H1 (cell line): ENCODE measurements at regions not wholly inside any gene's neighbourhood (a gene's known extent, or its start where the extent isn't known, plus 50 kb on each side); places are given as distances from the start of the nearest gene placed in this dataset.

Source experiments
- CTCF ChIA-PET: fragments of 300-600 bp; sonication (Branson Sonifier 250); formaldehyde crosslinking; loops from one replicate; lab custom pipeline; 2021; ENCODE audit not compliant: partially characterized antibody; lab: Charles Lee
- POLR2A ChIA-PET: fragments of 300-600 bp; sonication (Branson Sonifier 250); formaldehyde crosslinking; loops from one replicate; lab custom pipeline; 2021; ENCODE audit warnings: inconsistent platforms; ENCODE audit not compliant: partially characterized antibody; lab: Charles Lee
- DNase-seq, 2 experiments: peaks; one replicate each; pipeline versions ENCODE4 v3.0.0 to v3.0.0-alpha.2; 2010 to 2022; ENCODE audit warnings: low spot score in 2 of 2, low read depth in 1 of 2, mixed read lengths in 1 of 2
- FAIRE-seq: peaks from 2 replicates; lab custom pipeline; 2011; peaks lifted over from hg19 to GRCh38; lab: Jason Lieb, UNC
- H2AFZ ChIP-seq: 2 replicates; pipeline ENCODE4 v1.8.1; 2012; ENCODE audit warnings: low read length, inconsistent platforms
- H2AK5ac ChIP-seq: 2 replicates; pipeline ENCODE4 v1.6.1; 2013; ENCODE audit warnings: low read depth, low read length
- H2BK120ac ChIP-seq: replicated peaks from 2 replicates; pipeline ENCODE3; 2013; ENCODE audit warnings: low read depth, low read length, inconsistent platforms
- H2BK12ac ChIP-seq: 2 replicates; pipeline ENCODE4 v1.6.1; 2013; ENCODE audit warnings: low read depth, low read length
- H2BK15ac ChIP-seq: 2 replicates; pipeline ENCODE4 v1.6.1; 2013; ENCODE audit warnings: low read length
- H2BK20ac ChIP-seq: 2 replicates; pipeline ENCODE4 v1.6.1; 2013; ENCODE audit warnings: low read length
- H2BK5ac ChIP-seq: 2 replicates; pipeline ENCODE4 v1.6.1; 2013; ENCODE audit warnings: low read depth, low read length
- H3K14ac ChIP-seq: 2 replicates; pipeline ENCODE4 v1.6.1; 2013; ENCODE audit warnings: inconsistent platforms; ENCODE audit not compliant: insufficient read length
- H3K18ac ChIP-seq: 2 replicates; pipeline ENCODE4 v1.6.1; 2013; ENCODE audit warnings: low read length; ENCODE audit errors: extremely low read depth
- H3K23ac ChIP-seq: 2 replicates; pipeline ENCODE4 v1.6.1; 2013; ENCODE audit warnings: inconsistent platforms; ENCODE audit not compliant: insufficient read length
- H3K23me2 ChIP-seq: 2 replicates; pipeline ENCODE4 v1.6.1; 2013; ENCODE audit warnings: low read depth, low read length
- H3K27ac ChIP-seq: 2 replicates; pipeline ENCODE4 v1.6.1; 2011; ENCODE audit warnings: low read depth, low read length, inconsistent platforms
- H3K27me3 ChIP-seq, 4 experiments: replicated peaks in 1 of 4; 1 replicate in 1 of 4; 2 replicates in 3 of 4; pipeline versions ENCODE4 v1.6.1 to v1.8.1; 2011 to 2013; ENCODE audit warnings: low read length in 3 of 4, mild to moderate bottlenecking in 3 of 4, inconsistent platforms in 2 of 4, mixed read lengths in 2 of 4, moderate library complexity in 1 of 4; ENCODE audit not compliant: control insufficient read depth in 3 of 4, insufficient read depth in 3 of 4; ENCODE audit errors: extremely low read depth in 1 of 4
- H3K36me3 ChIP-seq, 4 experiments: 2 replicates each; pipeline versions ENCODE4 v1.6.1 to v1.8.1; 2011 to 2013; ENCODE audit warnings: mild to moderate bottlenecking in 4 of 4, low read length in 3 of 4, moderate library complexity in 2 of 4, control low read depth in 1 of 4, inconsistent platforms in 1 of 4; ENCODE audit not compliant: insufficient read depth in 4 of 4, control insufficient read depth in 2 of 4
- H3K4ac ChIP-seq: replicated peaks from 2 replicates; pipeline ENCODE3; 2013; ENCODE audit warnings: low read length, low read depth, mixed read lengths, inconsistent platforms; ENCODE audit not compliant: insufficient read length
- H3K4me1 ChIP-seq, 4 experiments: replicated peaks in 1 of 4; 1 replicate in 1 of 4; 2 replicates in 3 of 4; pipeline versions ENCODE4 v1.6.1 to v1.8.1; 2011 to 2013; ENCODE audit warnings: low read length in 3 of 4, inconsistent platforms in 2 of 4, mixed read lengths in 1 of 4; ENCODE audit not compliant: insufficient read depth in 4 of 4, control insufficient read depth in 3 of 4
- H3K4me2 ChIP-seq, 2 experiments: 2 replicates each; pipeline versions ENCODE4 v1.6.1 to v1.8.1; 2011 to 2013; ENCODE audit warnings: low read depth in 2 of 2, low read length in 2 of 2, control low read depth in 1 of 2, inconsistent platforms in 1 of 2, mild to moderate bottlenecking in 1 of 2; ENCODE audit not compliant: insufficient read depth in 1 of 2
- H3K4me3 ChIP-seq, 4 experiments: fragments of 200-600, 300-600 bp in 1 of 4; sonication (generic), shearing (Covaris generic), sonication (Bioruptor Twin) in 1 of 4; 2 replicates each; pipeline versions ENCODE4 v1.5.1 to v1.8.1; 2011 to 2016; ENCODE audit warnings: low read length in 4 of 4, low read depth in 3 of 4, control low read depth in 2 of 4, inconsistent platforms in 2 of 4, mild to moderate bottlenecking in 2 of 4, mixed read lengths in 1 of 4, moderate library complexity in 1 of 4; ENCODE audit not compliant: insufficient read depth in 2 of 4; ENCODE audit errors: extremely low read depth in 1 of 4
- H3K56ac ChIP-seq: replicated peaks from 2 replicates; pipeline ENCODE3; 2013; ENCODE audit warnings: low read depth, mild to moderate bottlenecking, mixed read lengths, low read length, inconsistent platforms; ENCODE audit not compliant: insufficient read length
- H3K79me1 ChIP-seq: 2 replicates; pipeline ENCODE4 v1.6.1; 2013; ENCODE audit warnings: low read depth, low read length, control low read depth
- H3K79me2 ChIP-seq, 2 experiments: 2 replicates each; pipeline versions ENCODE4 v1.6.1 to v1.8.1; 2012 to 2013; ENCODE audit warnings: low read length in 2 of 2, mild to moderate bottlenecking in 2 of 2, inconsistent platforms in 1 of 2; ENCODE audit not compliant: insufficient read depth in 2 of 2, control insufficient read depth in 1 of 2
- H3K9ac ChIP-seq, 4 experiments: replicated peaks in 1 of 4; 1 replicate in 1 of 4; 2 replicates in 3 of 4; pipeline versions ENCODE4 v1.6.1 to v1.8.1; 2011 to 2013; ENCODE audit warnings: low read depth in 3 of 4, low read length in 3 of 4, control low read depth in 2 of 4, mild to moderate bottlenecking in 2 of 4, moderate library complexity in 2 of 4, inconsistent platforms in 1 of 4; ENCODE audit errors: extremely low read depth in 1 of 4
- H3K9me3 ChIP-seq, 2 experiments: 2 replicates each; pipeline versions ENCODE4 v1.6.1 to v1.8.1; 2012 to 2013; ENCODE audit warnings: mild to moderate bottlenecking in 2 of 2, moderate library complexity in 2 of 2, control low read depth in 1 of 2, inconsistent platforms in 1 of 2, low read depth in 1 of 2, low read length in 1 of 2, mixed read lengths in 1 of 2; ENCODE audit not compliant: insufficient read depth in 2 of 2
- H4K20me1 ChIP-seq, 2 experiments: replicated peaks in 1 of 2; 2 replicates each; pipeline versions ENCODE3 to v1.8.1; 2011 to 2013; ENCODE audit warnings: inconsistent platforms in 2 of 2, low read length in 2 of 2, mild to moderate bottlenecking in 1 of 2; ENCODE audit not compliant: insufficient read depth in 2 of 2, control insufficient read depth in 1 of 2
- H4K5ac ChIP-seq: 2 replicates; pipeline ENCODE4 v1.6.1; 2013; ENCODE audit warnings: low read length, low read depth, mixed read lengths, inconsistent platforms; ENCODE audit not compliant: insufficient read length
- H4K8ac ChIP-seq: 2 replicates; pipeline ENCODE4 v1.8.0; 2013; ENCODE audit warnings: mild to moderate bottlenecking, moderate library complexity, low read length, inconsistent platforms; ENCODE audit not compliant: insufficient read depth; ENCODE audit errors: extremely low read depth
- H4K91ac ChIP-seq: replicated peaks from 2 replicates; pipeline ENCODE3; 2013; ENCODE audit warnings: low read length, mixed read lengths, inconsistent platforms; ENCODE audit not compliant: insufficient read length
- ASH2L ChIP-seq: fragments of 200-600, 300-600 bp; sonication (generic); IDR thresholded peaks from one replicate; pipeline ENCODE4 v1.7.1; 2017; ENCODE audit warnings: low read length
- CBX5 ChIP-seq: fragments of 300-800, 300-1000 bp; sonication (generic); IDR thresholded peaks from 2 replicates; pipeline ENCODE4 v1.7.1; 2016; ENCODE audit warnings: antibody characterized with exemption, low read length, low read depth
- CBX8 ChIP-seq: fragments of 300-800, 300-1000 bp; sonication (generic); IDR thresholded peaks from 2 replicates; pipeline ENCODE4 v1.7.1; 2016; ENCODE audit warnings: low read depth, low read length, borderline replicate concordance
- CEBPB ChIP-seq: IDR thresholded peaks from 2 replicates; pipeline ENCODE4 v1.6.1; 2012; ENCODE audit warnings: low read depth, low read length
- CHD1 ChIP-seq: IDR thresholded peaks from 2 replicates; pipeline ENCODE4 v1.6.1; 2012; ENCODE audit warnings: low read depth, low read length, improper control_type of control experiment
- JUN ChIP-seq: IDR thresholded peaks from 2 replicates; pipeline ENCODE4 v1.6.1; 2011; ENCODE audit warnings: low read depth, mild to moderate bottlenecking, improper control_type of control experiment, low read length
- JUND ChIP-seq: IDR thresholded peaks from 2 replicates; pipeline ENCODE4 v1.6.1; 2011; ENCODE audit warnings: mild to moderate bottlenecking, improper control_type of control experiment, low read length
- KDM1A ChIP-seq: fragments of 200-600, 300-600 bp; sonication (generic); IDR thresholded peaks from 2 replicates; pipeline ENCODE4 v1.7.1; 2016; ENCODE audit warnings: mild to moderate bottlenecking, low read length, borderline replicate concordance
- KDM4A ChIP-seq: IDR thresholded peaks from one replicate; pipeline ENCODE4 v1.7.1; 2012; ENCODE audit warnings: low read depth, mild to moderate bottlenecking, moderate library complexity, low read length, inconsistent platforms; ENCODE audit not compliant: severe bottlenecking
- KDM5A ChIP-seq: fragments of 200-600 bp; IDR thresholded peaks from 2 replicates; pipeline ENCODE4 v1.7.1; 2012; ENCODE audit warnings: mild to moderate bottlenecking, low read length, inconsistent platforms, mixed read lengths
- POLR2A ChIP-seq, 2 experiments: IDR thresholded peaks; 1 replicate in 1 of 2; 2 replicates in 1 of 2; pipeline ENCODE4 v1.6.1; 2011; ENCODE audit warnings: low read depth in 2 of 2, low read length in 2 of 2, mild to moderate bottlenecking in 2 of 2; ENCODE audit errors: control extremely low read depth in 1 of 2
- SIRT6 ChIP-seq: IDR thresholded peaks from one replicate; pipeline ENCODE4 v1.7.1; 2012; ENCODE audit warnings: low read length, inconsistent platforms
- YY1 ChIP-seq: IDR thresholded peaks from 2 replicates; pipeline ENCODE4 v1.6.1; 2011; ENCODE audit warnings: low read depth, mild to moderate bottlenecking, low read length
- ZNF274 ChIP-seq: IDR thresholded peaks from 2 replicates; pipeline ENCODE4 v1.7.0; 2012; ENCODE audit warnings: low read length, borderline replicate concordance; ENCODE audit errors: extremely low read depth
- WGBS, 2 experiments: shearing (Covaris generic) in 1 of 2; methylation state at CpG; one replicate each; pipeline versions ENCODE4 v1.1.6 to v1.1.7; 2013 to 2015; ENCODE audit warnings: low lambda C conversion rate in 2 of 2, mixed read lengths in 2 of 2, inconsistent platforms in 1 of 2, low coverage in 1 of 2, missing lambda C conversion rate in 1 of 2; ENCODE audit not compliant: insufficient replicate concordance in 2 of 2, insufficient coverage in 1 of 2, insufficient read length in 1 of 2; ENCODE audit errors: extremely low coverage in 1 of 2, missing lambda C conversion rate in 1 of 2; 5-methylcytosine and 5-hydroxymethylcytosine counted together
- TF ChIP-seq, protein P1 (sequence below): IDR thresholded peaks from 2 replicates; pipeline ENCODE4 v1.6.1; 2012; ENCODE audit warnings: low read length, inconsistent platforms

DNA sequence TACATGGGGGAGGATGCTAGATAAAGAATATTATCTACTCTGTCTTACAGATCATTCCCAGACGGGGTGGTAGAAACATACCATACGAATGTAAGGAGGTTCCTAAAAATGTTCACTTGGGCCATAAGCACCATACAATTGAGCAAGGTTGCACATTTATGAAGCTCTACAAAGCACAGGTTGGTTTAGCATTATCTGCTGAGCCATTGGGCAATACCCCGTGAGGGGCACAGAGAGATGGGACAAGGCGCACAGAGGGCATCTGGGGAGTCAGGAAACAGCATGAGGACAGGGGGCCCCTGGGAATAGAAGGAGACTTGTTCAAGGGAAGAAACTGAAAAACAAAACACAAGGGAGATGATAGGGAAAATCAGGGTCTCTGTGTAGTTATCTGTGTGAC, 305.3 kb downstream of the TRIML1 start:
- peak overlapping the region; percentile 1; the same call in 1 of the 2 replicates for H2BK20ac ChIP-seq
- no peak for DNase-seq
- no peak overlapping the region for H3K4me2 ChIP-seq
- H3K9me3 ChIP-seq = no peaks in the 10 kb centered on the region
- H3K4me1 ChIP-seq = peaks cover 0 to 4% (median 0%) of the 10 kb centered on the region in 4 experiments; a peak in 2 of 7 replicates
- no peak overlapping the region for H3K14ac ChIP-seq
- no peaks in the 10 kb centered on the region for H3K23me2 ChIP-seq
- H2BK15ac ChIP-seq = no peak overlapping the region; the same call in none of the 2 replicates
- no peak overlapping the region for H4K91ac ChIP-seq
- ChIA-PET CTCF (no interaction called here), POLR2A (no interaction called here)
- H3K79me1 ChIP-seq = no peaks in the 10 kb centered on the region
- H3K56ac ChIP-seq = no peak overlapping the region
- FAIRE-seq = no peak
- H3K27ac ChIP-seq = no peak overlapping the region
- no peaks in the 10 kb centered on the region for H3K79me2 ChIP-seq
- WGBS, 2 experiments = 84% methylated on average over 4 of the region's 4 CpGs; no CpG with 5 or more reads in 1 of the 2 experiments
- H3K23ac ChIP-seq = no peak overlapping the region
- H2BK12ac ChIP-seq = peak overlapping the region; percentile 82
- peak overlapping the region; percentile 6 for H2BK120ac ChIP-seq
- no peak overlapping the region for H2AFZ ChIP-seq
- H3K36me3 ChIP-seq = no peaks in the 10 kb centered on the region
- H4K20me1 ChIP-seq = no peaks in the 10 kb centered on the region
- H2AK5ac ChIP-seq = no peak overlapping the region
- H3K4ac ChIP-seq = no peak overlapping the region
- no peak overlapping the region for H3K9ac ChIP-seq
- no peak overlapping the region for H4K5ac ChIP-seq
- H3K18ac ChIP-seq = no peak overlapping the region
- no peak overlapping the region for H4K8ac ChIP-seq
- peak overlapping the region; percentile 26; the same call in 1 of the 2 replicates for H2BK5ac ChIP-seq
- H3K4me3 ChIP-seq = no peak overlapping the region
- H3K27me3 ChIP-seq = no peaks in the 10 kb centered on the region
- TF ChIP-seq KDM4A = no peak
- TF ChIP-seq, protein P1, sequence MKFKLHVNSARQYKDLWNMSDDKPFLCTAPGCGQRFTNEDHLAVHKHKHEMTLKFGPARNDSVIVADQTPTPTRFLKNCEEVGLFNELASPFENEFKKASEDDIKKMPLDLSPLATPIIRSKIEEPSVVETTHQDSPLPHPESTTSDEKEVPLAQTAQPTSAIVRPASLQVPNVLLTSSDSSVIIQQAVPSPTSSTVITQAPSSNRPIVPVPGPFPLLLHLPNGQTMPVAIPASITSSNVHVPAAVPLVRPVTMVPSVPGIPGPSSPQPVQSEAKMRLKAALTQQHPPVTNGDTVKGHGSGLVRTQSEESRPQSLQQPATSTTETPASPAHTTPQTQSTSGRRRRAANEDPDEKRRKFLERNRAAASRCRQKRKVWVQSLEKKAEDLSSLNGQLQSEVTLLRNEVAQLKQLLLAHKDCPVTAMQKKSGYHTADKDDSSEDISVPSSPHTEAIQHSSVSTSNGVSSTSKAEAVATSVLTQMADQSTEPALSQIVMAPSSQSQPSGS = no peak
- TF ChIP-seq KDM1A = no peak
- TF ChIP-seq CBX5 = no peak
- no peak for TF ChIP-seq KDM5A
- TF ChIP-seq CEBPB = no peak
- TF ChIP-seq JUN = no peak
- TF ChIP-seq YY1 = no peak
- TF ChIP-seq CHD1 = no peak
- TF ChIP-seq SIRT6 = no peak
- TF ChIP-seq JUND = no peak
- no peak for TF ChIP-seq ASH2L
- no peak for TF ChIP-seq ZNF274
- no peak for TF ChIP-seq CBX8
- no peak for TF ChIP-seq POLR2A (IDR thresholded peaks at IDR 0.05; ENCODE audit: control extremely low read depth in 1 of 2, low read depth in 2 of 2, low read length in 2 of 2)
